ENCODE measurements at regions not wholly inside any gene's neighbourhood (a gene's known extent, or its start where the extent isn't known, plus 50 kb on each side); places are given as distances from the start of the nearest gene placed in this dataset.

DNA sequence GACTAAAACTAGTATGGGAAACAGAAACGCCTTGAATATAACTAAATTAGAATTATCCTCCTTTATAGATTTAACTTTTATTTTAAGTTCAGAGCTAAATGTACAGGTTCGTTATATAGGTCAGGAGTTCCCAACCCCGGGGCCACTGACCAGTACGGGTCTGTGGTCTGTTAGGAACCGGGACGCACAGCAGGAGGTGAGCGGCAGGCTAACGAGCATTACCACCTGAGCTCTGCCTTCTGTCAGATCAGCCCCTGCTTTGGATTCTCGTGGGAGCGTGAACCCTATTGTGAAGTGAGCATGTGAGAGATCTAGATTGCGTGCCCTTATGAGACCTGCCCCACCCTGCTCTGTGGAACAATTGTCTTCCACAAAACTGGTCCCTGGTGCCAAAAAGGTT lies 51.0 kb downstream of the FAT4 start:
- no peak for DNase-seq (ENCODE audit: low spot score)

GRCh38 chr4:125368146-125368545 lies 53.4 kb downstream of the FAT4 start:
- no peak for DNase-seq (ENCODE audit: low spot score)

GRCh38 chr4:125368671-125369081 lies 53.9 kb downstream of the FAT4 start:
- no peak for DNase-seq (ENCODE audit: low spot score)

GRCh38 chr4:125369098-125369497 lies 54.3 kb downstream of the FAT4 start:
- DNase-seq (ENCODE audit: low spot score), result no peak

DNA sequence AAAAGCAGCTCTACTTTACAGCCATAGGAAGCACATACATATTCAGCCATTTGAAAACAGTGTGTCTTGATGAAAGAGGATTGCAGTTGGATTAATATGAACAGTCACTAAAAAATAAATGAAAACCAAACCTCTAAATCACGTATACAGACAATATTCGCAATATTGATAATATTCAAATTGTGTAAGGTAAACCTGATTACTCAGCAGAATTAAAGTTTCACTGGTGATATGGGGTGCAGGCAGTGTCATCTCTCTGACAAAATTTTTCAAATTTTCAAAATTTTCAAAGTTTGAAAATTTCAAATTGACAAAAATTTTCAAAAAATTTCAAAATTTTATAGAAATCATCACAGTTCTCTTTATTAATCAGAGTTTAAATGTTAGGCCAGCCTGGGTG lies 55.7 kb downstream of the FAT4 start:
- DNase-seq (ENCODE audit: low spot score), result no peak

DNA sequence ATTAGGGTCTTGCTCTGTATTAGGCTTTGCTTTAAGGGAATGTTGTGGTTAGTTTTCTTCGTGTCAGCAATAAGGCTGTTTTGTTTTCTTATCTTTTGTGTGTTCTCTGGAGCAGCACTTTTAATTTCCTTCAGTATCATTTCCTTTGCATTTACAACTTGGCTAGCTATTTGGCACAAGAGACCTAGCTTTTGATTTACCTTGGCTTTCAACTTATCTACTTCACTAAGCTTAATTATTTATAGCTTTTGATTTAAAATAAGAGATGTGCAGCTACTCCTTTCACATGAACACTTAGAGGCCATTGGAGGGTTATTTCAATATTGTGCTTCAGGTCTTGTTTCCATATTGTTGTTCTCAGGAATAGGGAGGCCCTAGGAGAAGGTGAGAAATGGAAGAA lies 68.2 kb downstream of the FAT4 start:
- DNase-seq (ENCODE audit: low spot score), result no peak

DNA sequence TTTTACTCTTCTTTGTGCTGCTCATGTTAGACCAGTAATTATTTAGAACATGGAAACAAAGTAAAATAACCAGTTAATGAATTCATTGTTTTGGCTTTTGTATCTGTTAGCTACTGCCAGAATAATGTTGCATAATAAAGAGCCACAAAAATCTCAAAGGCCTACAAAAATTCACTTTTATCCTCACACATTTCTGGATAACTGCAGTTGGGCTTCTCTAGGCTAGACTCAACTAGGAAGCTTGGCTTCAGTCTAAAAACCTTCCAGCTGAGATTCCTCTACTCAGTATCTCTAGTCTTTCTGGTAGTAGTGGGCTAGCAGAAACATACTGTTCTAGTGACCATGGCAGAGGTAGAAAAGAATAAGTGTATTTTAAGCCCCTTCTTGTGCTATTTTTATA lies 73.0 kb downstream of the FAT4 start:
- no peak for DNase-seq (ENCODE audit: low spot score)

DNA sequence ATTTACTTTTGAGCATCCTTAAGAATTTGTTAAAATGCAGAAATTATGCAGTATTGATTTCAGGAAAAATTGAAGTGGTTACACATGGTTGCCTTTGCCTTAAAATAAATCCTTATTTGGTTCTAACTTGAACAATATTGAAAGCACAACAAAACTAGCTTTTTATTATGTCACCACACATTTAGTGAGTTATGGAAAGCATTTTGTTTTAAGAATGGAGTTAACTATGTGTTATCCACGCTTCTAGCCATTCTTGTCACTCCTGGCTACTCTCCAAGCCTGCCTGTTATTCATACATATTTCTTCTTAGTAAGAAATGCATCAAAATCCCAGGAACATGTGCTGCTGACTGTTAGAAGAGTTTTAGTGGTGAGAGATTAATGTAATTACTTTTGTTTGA lies 73.9 kb downstream of the FAT4 start:
- no peak for DNase-seq (ENCODE audit: low spot score)

DNA sequence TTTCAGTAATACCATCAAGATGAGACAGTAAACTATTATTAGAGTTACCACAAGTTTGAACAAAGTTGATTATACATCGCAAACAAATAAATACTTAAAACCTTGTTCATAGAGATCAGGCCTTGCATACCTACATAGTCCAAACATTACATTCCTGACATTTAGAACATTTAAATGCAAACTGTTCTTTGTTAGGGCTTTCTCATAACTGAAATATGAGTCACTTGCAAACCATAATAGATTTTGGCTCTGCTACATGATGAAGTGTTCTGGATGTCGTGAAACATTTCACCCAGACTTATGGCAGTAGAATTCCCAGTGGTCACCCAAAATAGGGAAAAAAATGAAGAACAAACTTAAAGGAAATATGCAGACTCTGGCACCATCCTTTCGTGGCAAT lies 75.0 kb downstream of the FAT4 start:
- no peak for DNase-seq (ENCODE audit: low spot score)

DNA sequence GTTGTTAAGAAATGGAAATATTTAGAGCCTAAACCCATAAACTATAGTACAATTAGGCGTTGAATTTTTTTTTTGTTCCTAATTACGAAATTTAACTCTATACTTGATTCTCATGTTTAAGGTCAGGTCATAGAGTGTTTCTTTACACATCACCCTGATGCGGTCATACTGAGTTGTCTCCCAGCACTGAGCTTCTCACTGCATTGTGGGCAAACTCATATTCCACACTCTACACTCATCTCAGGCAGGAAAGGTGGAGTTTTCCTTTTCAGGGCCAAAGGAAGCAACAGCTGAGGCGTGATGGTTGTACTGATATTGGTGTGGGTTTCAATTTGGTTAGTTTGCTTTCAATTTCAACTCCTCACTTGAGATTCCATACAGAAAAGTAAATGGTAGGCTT lies 75.4 kb downstream of the FAT4 start:
- DNase-seq (ENCODE audit: low spot score), result no peak

GRCh38 chr4:125390727-125391126 lies 76.0 kb downstream of the FAT4 start:
- DNase-seq (ENCODE audit: low spot score), result no peak

DNA sequence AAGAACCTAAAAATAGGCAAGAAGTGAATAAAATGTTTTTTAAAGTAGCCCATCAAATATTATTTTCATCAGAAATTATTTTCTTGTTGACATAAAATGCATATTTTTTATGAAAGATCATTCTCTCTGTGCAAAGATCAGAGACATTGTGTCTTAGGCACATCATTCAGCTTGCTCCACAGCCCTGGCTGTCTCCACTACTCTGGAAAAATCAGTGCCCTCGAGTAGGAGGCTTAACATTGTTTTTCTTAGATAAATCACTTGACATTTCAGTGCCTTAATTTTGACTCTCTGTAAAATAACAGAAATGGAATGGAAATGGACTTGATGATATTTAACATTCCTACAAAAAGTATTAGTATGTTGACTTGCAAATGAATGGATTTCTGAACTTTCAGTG lies 77.9 kb downstream of the FAT4 start:
- DNase-seq (ENCODE audit: low spot score), result no peak

GRCh38 chr4:125393825-125394224 lies 79.1 kb downstream of the FAT4 start:
- no peak for DNase-seq (ENCODE audit: low spot score)

- DNase-seq (ENCODE audit: low spot score), result no peak
Measured at GRCh38 chr4:125397226-125397625, 82.5 kb downstream of the FAT4 start.

DNA sequence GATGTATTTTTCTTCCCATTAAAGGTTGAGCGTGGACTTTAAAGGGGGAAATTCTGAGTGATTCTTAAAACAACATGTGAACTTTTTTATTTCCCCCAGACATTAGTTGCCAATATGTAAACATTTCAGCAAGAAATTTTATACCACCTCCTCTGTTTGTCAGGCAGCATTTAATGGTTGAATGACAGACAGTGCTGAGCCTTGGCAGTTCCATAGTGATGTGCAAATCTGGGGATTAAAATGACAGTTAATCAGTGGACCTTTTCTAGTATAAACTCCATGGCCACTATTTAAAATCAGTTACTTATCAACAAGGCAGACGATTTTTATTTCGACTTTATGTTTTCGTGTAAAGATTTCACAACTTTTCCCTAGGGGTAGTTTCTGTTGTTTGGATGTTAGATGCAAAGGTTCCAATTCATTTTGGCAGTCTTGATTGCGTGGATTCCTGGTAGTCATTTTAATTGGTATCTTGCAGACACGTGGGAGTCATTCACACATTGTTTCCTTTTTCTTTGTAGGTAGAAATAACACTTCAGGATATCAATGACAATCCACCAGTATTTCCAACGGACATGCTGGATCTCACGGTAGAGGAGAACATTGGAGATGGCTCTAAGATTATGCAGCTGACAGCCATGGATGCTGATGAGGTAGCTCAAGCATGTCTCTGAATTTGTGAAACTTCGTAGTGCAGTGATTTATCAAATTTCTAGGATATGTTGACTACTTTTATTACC lies 83.7 kb downstream of the FAT4 start:
- DNase-seq (ENCODE audit: low spot score), result no peak

DNA sequence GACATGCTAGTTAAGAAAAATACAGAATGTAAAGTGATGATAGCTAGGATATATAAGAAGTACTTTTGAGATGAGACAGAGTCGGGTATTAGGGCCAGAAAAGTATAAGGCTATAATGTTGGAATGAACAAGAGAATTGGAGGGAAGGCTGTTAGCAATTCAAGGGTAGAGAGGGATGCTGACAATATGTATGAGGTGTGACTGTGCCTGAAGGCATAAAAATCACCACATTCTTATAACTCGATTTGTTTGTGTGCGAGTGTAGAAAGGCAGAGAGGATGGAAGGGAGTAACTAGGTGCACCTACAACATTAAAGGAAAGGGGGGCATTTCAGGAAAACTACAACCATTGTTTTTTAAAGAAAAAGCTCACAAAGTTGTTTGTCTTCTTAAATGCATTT lies 86.0 kb downstream of the FAT4 start:
- DNase-seq (ENCODE audit: low spot score), result no peak

DNA sequence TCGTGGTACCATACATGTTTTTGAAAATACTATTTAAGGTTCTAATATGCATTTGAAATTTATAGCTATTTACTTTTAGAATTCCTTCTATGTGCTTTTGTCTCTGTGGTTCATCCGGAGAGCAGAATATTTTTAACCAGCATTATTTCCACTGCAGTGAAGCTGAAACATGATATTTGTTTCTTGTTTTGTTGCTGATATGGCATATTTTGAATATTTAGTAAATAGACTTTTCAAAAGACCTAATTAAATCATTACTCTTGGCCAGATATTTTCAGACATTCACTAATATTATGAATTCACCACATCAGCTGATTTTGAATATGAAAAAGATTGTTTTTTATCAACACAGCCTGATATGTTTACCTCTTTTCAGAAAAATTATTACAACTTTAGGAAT lies 87.0 kb downstream of the FAT4 start:
- no peak for DNase-seq (ENCODE audit: low spot score)

DNA sequence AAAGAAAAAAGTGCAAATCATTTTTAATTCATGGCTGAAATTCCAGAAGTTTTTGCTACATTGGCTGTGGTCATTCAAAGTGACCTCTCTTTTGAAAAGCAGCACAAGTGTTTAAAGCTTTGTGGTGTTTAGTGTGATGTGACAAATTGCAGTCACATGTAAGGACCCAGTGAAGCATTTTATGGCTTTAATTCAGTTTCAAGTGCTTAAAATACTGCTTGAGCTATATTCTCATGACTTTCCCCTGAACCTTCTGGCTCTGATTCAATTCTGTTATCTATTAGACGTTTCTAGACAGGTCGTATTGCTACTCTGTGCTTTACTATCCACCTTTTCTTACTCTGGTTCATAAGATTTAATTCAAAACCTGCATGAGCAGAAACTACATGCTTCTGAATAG lies 105.8 kb downstream of the FAT4 start:
- DNase-seq (ENCODE audit: low spot score), result no peak

DNA sequence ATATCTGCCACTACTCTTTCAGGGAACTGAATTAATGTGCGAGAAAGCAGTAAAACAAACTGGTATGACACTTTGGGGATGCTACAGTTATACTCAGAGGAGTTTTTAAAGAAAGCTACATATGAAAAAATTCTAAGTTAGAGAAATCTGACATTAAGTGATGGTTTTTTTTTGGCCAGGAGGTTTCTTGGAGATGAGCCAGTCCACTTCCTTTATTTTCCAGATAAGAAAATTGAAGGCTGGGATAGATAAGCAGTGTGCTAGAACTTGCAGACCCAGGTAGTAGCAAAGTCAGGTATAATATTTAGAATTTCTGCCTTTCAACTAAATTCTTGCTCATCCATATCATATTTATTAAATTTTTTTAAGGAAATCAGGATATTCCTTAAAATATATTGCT lies 106.8 kb downstream of the FAT4 start:
- DNase-seq (ENCODE audit: low spot score), result no peak

DNA sequence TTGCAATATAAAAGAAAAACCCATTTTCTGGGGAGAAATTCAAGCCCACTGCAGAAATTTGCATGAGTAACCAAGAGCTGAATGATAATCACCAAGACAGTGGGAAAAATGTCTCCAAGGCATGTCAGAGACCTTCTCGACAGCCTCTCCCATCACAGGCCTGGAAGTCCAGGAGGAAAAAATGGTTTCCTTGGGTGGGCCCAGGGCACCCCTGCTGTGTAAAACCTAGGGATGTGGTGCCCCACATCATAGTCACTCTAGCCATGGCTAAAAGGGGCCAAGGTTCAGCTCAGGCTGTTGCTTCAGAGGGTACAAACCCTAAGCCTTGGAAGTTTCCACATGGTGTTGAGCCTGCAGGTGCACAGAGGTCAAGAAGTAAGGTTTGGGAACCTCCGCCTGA lies 108.4 kb downstream of the FAT4 start:
- DNase-seq (ENCODE audit: low spot score), result no peak

DNA sequence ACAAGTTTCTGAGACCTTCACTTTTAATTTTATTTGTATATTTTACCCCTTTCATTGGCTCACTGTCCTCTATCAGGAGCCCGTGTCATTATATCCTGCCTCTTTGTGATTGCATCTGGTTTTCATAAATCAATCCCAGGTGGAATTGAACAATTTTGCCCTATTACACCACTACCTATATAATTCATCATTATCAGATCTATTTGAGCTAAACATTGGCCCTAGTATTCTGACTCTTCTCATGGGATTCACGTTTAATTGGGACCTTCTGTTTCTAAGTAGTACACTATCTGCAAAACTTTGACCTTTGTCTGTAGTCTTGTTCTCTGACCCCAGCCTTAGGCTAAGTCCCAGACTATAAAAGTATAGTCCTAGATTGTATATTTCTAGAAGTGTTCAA lies 114.1 kb downstream of the FAT4 start:
- no peak for DNase-seq (ENCODE audit: low spot score)

DNA sequence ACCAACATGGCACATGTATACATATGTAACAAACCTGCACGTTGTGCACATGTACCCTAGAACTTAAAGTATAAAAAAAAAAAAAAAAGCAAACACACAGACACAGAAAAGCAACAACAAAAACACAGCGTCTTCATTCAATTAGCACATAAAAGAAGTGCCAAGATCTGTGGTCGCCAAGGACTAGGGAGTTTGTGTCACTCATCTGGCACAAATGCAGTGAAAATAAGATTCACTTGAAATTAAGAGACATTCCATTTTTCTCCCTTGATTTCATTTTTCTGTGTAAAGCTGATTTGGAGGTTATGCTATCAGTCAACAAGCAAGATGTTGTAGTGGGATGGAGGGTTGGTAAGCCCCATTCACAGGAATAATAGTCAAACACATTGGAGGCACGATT lies 115.3 kb downstream of the FAT4 start:
- no peak for DNase-seq (ENCODE audit: low spot score)

GRCh38 chr4:125432078-125432477 lies 117.3 kb downstream of the FAT4 start:
- peak; percentile 46 for DNase-seq (ENCODE audit: low spot score)

GRCh38 chr4:125433453-125433852 lies 118.7 kb downstream of the FAT4 start:
- no peak for DNase-seq (ENCODE audit: low spot score)

GRCh38 chr4:125434136-125434535 lies 119.4 kb downstream of the FAT4 start:
- no peak for DNase-seq (ENCODE audit: low spot score)
